Non-pigmented ciliary epithelial cell (primary cell): ENCODE measurements at regions not wholly inside any gene's neighbourhood (a gene's known extent, or its start where the extent isn't known, plus 50 kb on each side); places are given as distances from the start of the nearest gene placed in this dataset.

Experiments
- DNase-seq: peaks from one replicate; pipeline ENCODE4 v3.0.0-alpha.2; 2010; ENCODE audit warnings: low read depth

- DNase-seq, result no peak
These were observed 119.8 kb upstream of the SLC25A33 start for GRCh38 chr1:9419369-9420041.

GRCh38 chr1:9420835-9421532 lies 118.3 kb upstream of the SLC25A33 start:
- no peak for DNase-seq

DNA sequence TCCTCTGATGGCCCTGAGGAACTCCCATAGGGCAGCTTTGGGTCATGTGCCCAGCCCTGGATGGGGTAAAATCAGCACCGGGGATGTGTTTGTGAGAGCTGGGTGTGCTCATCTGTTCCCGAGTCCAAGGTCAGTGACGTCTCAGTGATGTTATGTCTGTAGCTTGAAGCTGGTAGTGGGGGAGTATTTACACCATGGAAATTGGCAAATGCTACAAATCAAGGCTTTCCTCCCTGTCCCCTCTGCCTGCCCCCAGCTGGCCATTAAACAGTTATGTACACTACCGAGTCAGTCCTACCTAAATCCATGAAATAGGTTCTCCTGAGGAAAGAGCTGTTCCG lies 117.8 kb upstream of the SLC25A33 start:
- no peak for DNase-seq

GRCh38 chr1:9422321-9422720 lies 116.9 kb upstream of the SLC25A33 start:
- no peak for DNase-seq

DNA sequence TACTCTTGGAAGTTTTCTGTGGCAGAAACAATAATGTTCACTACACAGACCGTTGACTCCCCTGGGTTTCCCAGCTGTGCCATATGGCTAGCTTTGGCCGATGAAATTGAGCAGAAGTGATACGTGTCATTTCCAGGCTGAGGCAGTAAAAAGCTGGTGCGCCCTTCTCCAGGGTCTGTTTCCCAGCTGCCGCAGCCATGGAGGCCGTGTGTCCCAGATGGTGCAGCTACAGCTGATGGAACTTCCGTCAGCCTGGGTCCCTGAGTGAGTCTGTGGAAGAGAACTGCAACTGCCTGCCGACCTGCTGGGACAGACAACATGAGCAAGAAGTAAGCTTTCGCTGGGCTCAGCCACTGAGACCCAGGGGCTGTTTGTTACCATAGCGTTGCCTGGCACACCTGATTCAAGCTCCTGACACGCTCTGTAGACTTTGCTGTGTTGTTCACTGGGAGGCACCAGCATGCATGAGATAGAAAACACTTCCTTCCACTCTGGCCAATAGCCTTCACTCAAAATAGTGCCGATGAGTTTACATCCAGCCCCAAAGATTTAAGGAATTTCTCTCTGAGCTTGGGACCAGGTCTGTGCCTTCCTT lies 116.3 kb upstream of the SLC25A33 start:
- no peak for DNase-seq

- DNase-seq, result no peak
These were observed 115.0 kb upstream of the SLC25A33 start for GRCh38 chr1:9424261-9424660.

GRCh38 chr1:9425859-9426258 lies 113.4 kb upstream of the SLC25A33 start:
- no peak for DNase-seq

- DNase-seq, result no peak
These were observed 113.0 kb upstream of the SLC25A33 start for GRCh38 chr1:9426291-9426711.

- no peak for DNase-seq
These were observed 111.9 kb upstream of the SLC25A33 start for GRCh38 chr1:9427388-9427787.

- peak; percentile 90 for DNase-seq
These were observed 110.5 kb upstream of the SLC25A33 start for GRCh38 chr1:9428601-9429341.

- DNase-seq, result no peak
These were observed 109.9 kb upstream of the SLC25A33 start for GRCh38 chr1:9429342-9429711.

DNA sequence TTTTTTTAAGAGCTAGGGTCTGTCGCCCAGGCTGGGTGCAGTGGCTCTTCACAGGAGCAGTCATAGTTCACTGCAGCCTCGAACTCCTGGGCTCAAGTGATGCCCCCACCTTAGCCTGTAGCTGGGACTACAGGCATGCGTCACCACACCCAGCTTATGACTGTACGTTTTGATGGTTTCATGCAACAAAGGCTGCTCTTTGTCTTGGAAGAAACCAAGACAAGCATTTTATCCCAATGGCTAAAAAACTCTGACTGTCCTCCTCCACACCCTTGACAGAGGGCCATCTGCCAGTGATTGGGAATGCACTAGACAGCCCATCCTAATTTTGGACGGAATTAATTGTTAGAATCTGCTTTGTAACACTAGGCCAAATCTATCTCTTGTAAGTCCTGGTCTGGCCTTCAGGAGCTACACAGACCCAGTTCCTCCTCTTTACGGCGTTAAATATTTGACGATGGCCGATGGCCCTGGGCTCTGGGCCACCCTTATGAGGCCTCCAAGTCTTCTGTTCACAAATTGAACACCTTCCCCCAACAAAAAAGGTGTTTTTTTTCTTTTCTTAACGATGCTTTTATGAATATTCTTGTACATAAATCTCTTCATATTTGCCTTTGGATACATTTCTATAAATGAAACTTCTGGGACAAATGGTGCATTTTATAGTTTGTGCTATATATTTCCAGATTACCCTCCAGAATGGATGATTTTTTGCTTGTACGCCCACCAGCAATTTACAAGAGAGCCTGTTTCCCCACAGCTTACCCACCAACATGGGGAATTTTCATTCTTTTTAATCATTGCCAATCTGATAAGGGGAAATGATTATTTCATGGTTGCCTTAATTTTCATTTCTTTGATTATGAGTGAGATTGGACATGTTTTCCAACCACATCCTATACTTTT lies 104.8 kb upstream of the SLC25A33 start:
- DNase-seq, result no peak

DNA sequence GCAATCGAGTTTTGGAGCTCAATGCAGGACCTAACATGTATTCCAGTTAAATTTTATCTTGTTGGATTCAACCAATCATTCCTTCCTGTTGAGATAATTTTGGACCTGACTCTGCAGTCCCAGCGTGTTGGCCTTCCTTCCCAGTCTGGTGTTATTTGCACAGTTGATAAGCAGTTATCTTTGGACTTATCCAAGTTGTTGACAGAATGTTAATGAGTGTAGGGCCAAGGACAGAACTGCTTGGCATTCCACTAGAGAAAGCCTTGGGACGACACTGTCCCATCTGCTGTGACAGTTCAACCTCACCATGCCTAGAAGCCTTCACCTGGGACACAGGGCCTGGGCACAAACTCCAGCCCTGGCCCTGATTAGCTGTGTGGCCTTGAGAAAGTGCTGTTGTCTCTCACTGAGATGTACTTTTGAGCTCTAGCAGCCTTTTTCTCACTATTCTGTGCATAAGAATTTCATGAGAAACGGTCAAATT lies 104.1 kb upstream of the SLC25A33 start:
- DNase-seq, result no peak

DNA sequence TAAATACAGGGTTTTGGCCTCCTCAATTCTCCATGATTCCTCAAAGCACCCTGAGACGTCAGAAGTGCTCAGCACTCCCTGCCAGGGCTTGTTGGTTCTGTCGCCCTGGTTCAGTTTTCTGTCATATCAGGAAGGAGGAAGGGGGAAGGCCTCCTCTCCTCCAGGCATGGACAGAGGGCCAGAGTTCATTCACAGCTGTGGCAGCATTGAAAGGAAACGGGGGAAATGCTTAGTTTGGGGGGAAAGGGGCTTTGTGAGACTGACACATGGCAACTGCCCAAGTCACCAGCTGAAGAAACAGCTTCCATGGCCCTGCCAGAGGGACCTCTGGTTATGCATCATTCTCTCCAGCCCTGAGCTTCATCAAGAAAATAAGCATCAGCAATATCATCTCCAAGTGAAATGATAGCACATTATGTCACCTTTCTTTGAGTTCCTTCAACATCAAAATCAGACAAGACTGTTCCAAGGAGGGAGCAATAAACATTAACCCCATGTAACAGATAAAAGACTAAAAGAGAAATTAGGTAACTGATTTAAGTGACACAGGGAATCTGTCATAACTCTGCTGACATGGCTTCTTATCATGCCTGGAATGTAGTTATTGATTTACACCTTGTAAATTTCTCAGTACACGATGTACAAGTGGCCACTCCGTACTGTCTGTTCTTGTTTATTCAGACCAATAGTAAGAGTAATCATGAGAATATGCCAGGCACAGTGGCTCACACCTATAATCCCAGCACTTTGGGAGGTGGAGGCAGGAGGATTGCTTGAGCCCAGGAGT lies 103.2 kb upstream of the SLC25A33 start:
- DNase-seq, result no peak

GRCh38 chr1:9437961-9438430 lies 101.3 kb upstream of the SLC25A33 start:
- DNase-seq, result no peak

- DNase-seq, result peak; percentile 57
These were observed 100.7 kb upstream of the SLC25A33 start for GRCh38 chr1:9438431-9439073.

DNA sequence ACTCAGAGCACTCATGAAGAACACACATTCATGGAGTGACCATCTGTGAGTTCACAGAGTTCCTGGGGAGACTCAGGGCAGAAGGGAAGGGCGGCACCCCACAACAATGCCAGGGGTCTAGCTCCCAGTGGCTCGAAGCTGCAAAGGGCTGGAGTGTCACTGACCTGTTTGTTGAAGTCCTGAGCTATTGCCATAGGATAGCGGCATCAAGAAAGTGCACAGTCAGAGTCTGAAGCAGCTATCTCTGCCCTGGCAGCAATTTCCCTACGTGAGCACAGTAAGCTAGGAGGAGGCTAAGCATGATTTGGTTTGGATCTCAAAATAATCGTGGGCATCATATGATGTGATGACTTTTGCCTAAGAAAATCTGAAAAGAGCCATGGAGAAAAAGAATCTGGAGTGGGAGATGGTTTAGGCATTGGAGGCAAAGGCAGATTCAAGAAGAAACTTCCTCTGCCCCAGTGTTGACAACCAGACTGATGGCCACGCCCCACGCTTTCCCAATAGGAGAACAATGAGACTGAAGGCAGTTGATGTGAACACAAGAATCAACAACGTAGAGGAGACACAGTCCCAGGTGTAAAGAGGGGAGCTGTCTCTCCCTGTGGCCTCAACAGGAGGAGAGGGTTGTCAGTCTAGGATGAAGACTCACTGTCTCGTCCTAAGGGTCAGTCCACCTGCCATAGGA lies 100.0 kb upstream of the SLC25A33 start:
- no peak for DNase-seq

DNA sequence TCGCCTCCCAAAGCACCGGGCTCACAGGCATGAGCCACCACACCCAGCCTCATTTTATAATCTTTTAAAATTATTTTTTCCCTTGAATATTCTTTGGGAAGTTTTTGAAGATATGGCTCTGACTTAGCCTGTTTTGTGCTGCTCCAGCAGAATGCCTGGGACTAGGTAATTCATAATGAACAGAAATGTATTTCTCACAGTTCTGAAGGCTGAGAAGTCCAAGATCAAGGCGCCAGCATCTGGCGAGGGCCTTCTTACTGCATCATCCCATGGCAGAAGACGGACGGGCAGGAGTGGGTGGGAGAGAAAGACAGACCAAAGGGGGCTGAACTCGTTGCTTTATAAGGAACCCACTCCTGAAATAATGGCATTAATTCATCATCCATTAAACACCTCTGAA lies 99.0 kb upstream of the SLC25A33 start:
- no peak for DNase-seq

DNA sequence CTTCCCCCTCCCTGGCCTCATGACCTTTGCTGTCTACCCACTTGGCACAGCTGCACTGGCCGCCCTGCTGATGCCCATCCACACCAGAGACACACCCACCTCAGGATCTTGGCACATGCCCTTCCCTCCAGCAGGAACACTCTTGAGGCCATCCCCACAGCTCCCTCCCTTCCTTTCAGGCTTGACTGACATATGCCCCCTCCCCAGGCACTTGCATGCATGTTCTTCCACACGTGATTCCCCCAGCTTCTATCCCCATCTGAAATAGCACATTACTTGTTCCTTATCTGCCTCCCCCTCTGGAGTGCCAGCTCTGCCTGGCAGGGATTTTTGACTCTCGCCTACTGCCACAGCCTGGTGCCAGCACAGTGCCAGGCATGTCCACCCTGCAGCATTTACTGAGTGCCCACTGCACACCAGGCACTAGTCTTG lies 98.5 kb upstream of the SLC25A33 start:
- DNase-seq, result no peak
